ENCODE measurements at regions not wholly inside any gene's neighbourhood (a gene's known extent, or its start where the extent isn't known, plus 50 kb on each side); places are given as distances from the start of the nearest gene placed in this dataset.
A peak's percentile ranks its signal among the peaks of the same experiment; 100 is the strongest.

GRCh38 chr11:109320595-109320994, 101.4 kb upstream of the C11orf87 start:
- H3K36me3 ChIP-seq (replicated peaks in 1 of 2; ENCODE audit: control insufficient read depth in 1 of 2, insufficient read depth in 2 of 2, low read length in 1 of 2): no peaks in the 10 kb centered on the region
- H3K9me2 ChIP-seq: no peaks in the 10 kb centered on the region
- no peak overlapping the region for H3K4me2 ChIP-seq
- no peaks in the 10 kb centered on the region for H3K4me1 ChIP-seq (ENCODE audit: control insufficient read depth in 1 of 2, insufficient read depth in 2 of 2, low read depth in 1 of 2, low read length in 1 of 2)
- H3K27ac ChIP-seq (ENCODE audit: low read depth in 2 of 2, low read length in 1 of 2): peak overlapping the region in 1 of 2 experiments; percentile 25; a peak in 1 of 4 replicates
- ChIA-PET POLR2A (no interaction called here), CTCF (no interaction called here)
- H3K9me3 ChIP-seq: no peaks in the 10 kb centered on the region
- H3K27me3 ChIP-seq (ENCODE audit: insufficient read depth): no peaks in the 10 kb centered on the region
- no peak overlapping the region for H3K4me3 ChIP-seq (ENCODE audit: low read depth in 2 of 2, low read length in 1 of 2)
- H2AFZ ChIP-seq (ENCODE audit: low read depth): no peak overlapping the region
- H3K9ac ChIP-seq: no peak overlapping the region
- no peaks in the 10 kb centered on the region for H3K79me2 ChIP-seq (ENCODE audit: insufficient read depth)
- H3F3A ChIP-seq (replicated peaks; ENCODE audit: insufficient read depth): no peaks in the 10 kb centered on the region
- no peak for DNase-seq
- H4K20me1 ChIP-seq (ENCODE audit: insufficient read depth): no peaks in the 10 kb centered on the region
- 13% methylated on average over 1 of the region's 1 CpG for WGBS (ENCODE audit: low lambda C conversion rate)
- no peak for TF ChIP-seq ELF1 (IDR thresholded peaks at IDR 0.05)
- peak; percentile 94 for TF ChIP-seq JUND (IDR thresholded peaks at IDR 0.05)
- TF ChIP-seq TEAD4 (IDR thresholded peaks at IDR 0.05; ENCODE audit: borderline replicate concordance, insufficient read depth): peak; percentile 82; the same call in 1 of the 2 replicates
- peak; percentile 99 for TF ChIP-seq TCF12 (IDR thresholded peaks at IDR 0.05)
- TF ChIP-seq, protein P1, sequence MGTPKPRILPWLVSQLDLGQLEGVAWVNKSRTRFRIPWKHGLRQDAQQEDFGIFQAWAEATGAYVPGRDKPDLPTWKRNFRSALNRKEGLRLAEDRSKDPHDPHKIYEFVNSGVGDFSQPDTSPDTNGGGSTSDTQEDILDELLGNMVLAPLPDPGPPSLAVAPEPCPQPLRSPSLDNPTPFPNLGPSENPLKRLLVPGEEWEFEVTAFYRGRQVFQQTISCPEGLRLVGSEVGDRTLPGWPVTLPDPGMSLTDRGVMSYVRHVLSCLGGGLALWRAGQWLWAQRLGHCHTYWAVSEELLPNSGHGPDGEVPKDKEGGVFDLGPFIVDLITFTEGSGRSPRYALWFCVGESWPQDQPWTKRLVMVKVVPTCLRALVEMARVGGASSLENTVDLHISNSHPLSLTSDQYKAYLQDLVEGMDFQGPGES (IDR thresholded peaks at IDR 0.05; ENCODE audit: low read depth, low read length): no peak
- no peak for TF ChIP-seq RAD21 (IDR thresholded peaks at IDR 0.05; ENCODE audit: low read length)
- TF ChIP-seq SIN3A (IDR thresholded peaks at IDR 0.05; ENCODE audit: borderline replicate concordance, low read depth, low read length): no peak
- TF ChIP-seq FOSL2 (IDR thresholded peaks at IDR 0.05; ENCODE audit: borderline replicate concordance, low read depth): peak; percentile 89
- TF ChIP-seq EZH2phosphoT487 (IDR thresholded peaks at IDR 0.05; ENCODE audit: borderline replicate concordance, low read depth): no peak
- TF ChIP-seq MXI1 (IDR thresholded peaks at IDR 0.05; ENCODE audit: low read depth, low read length): no peak
- TF ChIP-seq MAX (IDR thresholded peaks at IDR 0.05; ENCODE audit: low read depth): peak; percentile 22; the same call in 1 of the 2 replicates
- no peak for TF ChIP-seq GATA2 (CRISPR knock-in tag; IDR thresholded peaks at IDR 0.05)
- no peak for TF ChIP-seq REST (IDR thresholded peaks at IDR 0.05; ENCODE audit: low read depth, low read length)
- TF ChIP-seq CHD2 (IDR thresholded peaks at IDR 0.05; ENCODE audit: low read length, partially characterized antibody): no peak
- TF ChIP-seq RXRA (IDR thresholded peaks at IDR 0.05; ENCODE audit: borderline replicate concordance, low read depth): peak; percentile 15; the same call in 1 of the 2 replicates
- TF ChIP-seq MEF2A (IDR thresholded peaks at IDR 0.05; ENCODE audit: borderline replicate concordance, low read depth): no peak
- TF ChIP-seq TAF1 (IDR thresholded peaks at IDR 0.05; ENCODE audit: borderline replicate concordance, low read depth, low read length): no peak
- 0 out of 2 replicates have a peak, but pooled peaks have one; percentile 14 for TF ChIP-seq CTCF (IDR thresholded peaks at IDR 0.05)
- peak; percentile 95 for TF ChIP-seq PBX3 (IDR thresholded peaks at IDR 0.05)
- TF ChIP-seq SMC3 (IDR thresholded peaks at IDR 0.05; ENCODE audit: low read depth, low read length): no peak
- no peak for TF ChIP-seq USF1 (IDR thresholded peaks at IDR 0.05; ENCODE audit: borderline replicate concordance, low read depth)
- peak; percentile 47; the same call in 1 of the 2 replicates for TF ChIP-seq ZBTB33 (IDR thresholded peaks at IDR 0.05; ENCODE audit: borderline replicate concordance, low read depth)
- TF ChIP-seq NFIC (IDR thresholded peaks at IDR 0.05; ENCODE audit: borderline replicate concordance): peak; percentile 84
- TF ChIP-seq POLR2AphosphoS5 (IDR thresholded peaks at IDR 0.05; ENCODE audit: low read depth, low read length): peak; percentile 64

Measured in SK-N-SH (cell line).